Islet of Langerhans (tissue), 1 donor: ENCODE measurements at regions not wholly inside any gene's neighbourhood (a gene's known extent, or its start where the extent isn't known, plus 50 kb on each side); places are given as distances from the start of the nearest gene placed in this dataset.
"Not testable (repeated sequence)": the region's sequence is repeated elsewhere in the genome, so short reads cannot be mapped to it uniquely, and the experiment has no call there.

ENCODE experiments used
- FAIRE-seq: peaks from one replicate; lab custom pipeline; 2011; peaks lifted over from hg19 to GRCh38; lab: Jason Lieb, UNC

DNA sequence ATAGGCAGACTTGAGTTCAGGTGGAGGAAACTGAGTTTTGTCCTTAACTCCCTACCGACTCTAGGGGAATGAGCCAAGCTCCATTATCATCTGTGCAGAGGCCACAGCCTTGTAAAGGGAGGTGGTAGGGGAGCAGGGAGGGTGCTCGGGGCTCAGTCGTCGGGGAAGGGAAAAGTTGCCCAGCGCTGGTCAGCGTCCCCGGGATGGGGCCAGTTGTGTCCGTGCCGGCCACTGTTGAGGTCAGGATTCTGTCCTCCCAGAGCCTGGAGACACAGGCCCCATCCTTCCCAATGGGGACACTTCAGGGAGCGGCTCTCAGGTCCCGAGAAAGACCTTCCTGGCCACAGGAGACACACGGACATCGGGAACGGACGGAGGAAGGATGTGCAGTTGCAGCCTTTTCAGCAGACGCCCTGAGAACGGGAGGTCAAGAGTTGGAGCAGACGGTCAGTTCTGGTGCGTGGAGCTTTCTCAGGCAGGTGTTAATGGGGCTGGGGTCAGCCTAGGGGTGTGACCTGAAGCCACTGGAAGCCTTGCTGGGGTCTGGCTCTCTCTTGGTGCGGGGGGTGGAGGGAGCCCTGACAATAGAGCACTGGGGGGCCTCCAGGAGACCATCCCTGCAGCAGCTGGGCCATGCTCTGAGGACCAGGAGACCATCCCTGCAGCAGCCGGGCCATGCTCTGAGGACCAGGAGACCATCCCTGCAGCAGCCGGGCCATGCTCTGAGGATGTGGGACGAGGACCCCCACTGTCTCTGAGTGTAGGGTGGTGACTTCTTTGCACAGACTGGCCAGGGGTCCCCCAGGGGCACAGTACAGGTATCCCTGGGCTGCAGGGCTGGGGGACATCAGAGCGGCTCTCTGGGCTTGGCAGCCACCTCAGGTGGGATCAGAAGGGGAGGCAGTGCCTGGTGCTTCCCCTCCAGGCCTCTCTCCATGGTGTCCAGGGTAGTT is 394.7 kb downstream of the TMEM121 start:
- not testable (repeated sequence) for FAIRE-seq

DNA sequence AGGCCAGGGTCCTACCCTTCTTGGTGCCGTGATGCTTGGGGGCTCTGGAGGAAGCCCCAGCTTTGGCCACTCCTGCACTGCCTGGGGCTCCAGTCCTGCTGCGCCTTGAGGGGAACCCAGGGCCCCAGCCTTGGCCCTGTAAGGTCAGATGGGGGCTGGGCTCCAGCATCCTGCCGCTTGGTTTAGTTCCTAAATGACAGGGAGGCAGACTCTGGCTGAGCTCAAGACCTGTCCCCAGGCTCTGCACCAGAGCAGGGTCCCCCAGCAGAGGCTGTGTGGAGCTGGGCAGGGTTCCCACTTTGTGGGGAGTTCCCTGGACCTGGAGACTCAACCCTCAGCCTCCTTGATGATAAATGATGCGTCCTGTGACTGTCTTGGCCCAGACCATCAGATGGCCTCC is 395.4 kb downstream of the TMEM121 start:
- not testable (repeated sequence) for FAIRE-seq

GRCh38 chr14:105923520-105924191 is 397.3 kb downstream of the TMEM121 start:
- FAIRE-seq: not testable (repeated sequence)

DNA sequence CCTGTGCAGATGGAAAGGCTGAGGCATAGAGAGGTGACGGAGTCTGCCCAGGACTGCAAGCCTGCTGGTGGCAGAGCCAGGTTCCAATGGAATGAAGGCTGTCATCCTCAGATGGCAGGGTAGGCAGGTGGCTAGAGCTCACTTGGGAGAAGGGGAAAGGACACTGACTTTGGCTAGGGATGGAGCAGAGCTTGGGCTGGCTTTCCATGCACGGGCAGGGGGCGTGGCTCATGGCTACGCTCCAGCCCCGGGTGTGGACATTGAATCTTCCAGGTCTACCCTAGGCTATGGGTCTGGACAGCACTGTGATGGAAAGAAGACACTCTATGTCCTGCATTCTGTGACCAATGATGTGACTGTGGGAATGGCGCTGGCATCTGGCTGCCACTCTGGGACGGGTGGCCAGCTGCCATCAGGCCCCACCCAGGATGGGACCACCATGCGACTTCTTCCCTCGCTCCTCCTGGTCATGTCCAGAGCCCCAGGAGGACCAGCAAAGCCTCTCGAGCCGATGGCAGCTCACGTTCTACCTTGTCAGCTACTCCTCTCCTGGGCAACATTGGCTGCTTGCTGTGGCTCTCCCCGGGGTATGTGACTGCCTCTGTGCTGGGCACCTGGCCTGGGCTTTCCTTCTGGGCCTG is 398.7 kb downstream of the TMEM121 start:
- FAIRE-seq: no peak

DNA sequence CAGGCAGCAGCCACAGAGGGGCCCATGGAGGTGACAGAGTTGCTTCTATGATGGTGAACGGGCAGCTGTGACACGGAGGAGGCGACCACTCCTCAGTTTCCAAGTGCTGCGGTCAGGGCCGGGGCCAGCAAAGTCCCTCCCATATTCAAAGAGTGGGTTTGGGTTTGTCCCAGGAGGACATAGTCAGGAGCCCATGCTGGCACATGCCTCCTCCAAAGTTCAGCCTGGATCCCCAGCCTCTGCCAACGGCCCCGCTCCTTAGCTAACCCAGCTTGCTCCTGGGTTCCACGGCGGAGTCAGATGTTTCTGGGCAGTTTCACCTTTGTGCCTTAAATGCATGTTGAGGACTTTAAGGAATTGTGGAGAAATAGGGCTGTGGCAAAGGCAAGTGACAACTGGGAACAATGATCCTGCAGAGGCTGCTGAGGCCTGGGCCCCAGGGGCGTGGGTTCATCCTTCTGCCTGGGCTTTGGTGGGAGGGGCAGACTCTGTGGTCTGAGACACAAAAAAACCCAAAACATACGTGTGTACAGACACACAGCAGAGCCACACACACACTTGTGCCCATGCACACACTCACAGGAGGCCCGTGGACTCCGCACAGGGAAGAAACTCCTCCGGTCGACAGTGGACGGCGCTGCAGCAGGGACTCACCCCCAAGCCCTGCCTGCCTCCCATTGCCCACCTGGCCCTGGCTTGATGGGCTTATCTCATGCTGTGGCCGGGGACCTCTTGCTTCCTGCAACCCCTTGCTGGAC is 399.4 kb downstream of the TMEM121 start:
- FAIRE-seq: no peak

DNA sequence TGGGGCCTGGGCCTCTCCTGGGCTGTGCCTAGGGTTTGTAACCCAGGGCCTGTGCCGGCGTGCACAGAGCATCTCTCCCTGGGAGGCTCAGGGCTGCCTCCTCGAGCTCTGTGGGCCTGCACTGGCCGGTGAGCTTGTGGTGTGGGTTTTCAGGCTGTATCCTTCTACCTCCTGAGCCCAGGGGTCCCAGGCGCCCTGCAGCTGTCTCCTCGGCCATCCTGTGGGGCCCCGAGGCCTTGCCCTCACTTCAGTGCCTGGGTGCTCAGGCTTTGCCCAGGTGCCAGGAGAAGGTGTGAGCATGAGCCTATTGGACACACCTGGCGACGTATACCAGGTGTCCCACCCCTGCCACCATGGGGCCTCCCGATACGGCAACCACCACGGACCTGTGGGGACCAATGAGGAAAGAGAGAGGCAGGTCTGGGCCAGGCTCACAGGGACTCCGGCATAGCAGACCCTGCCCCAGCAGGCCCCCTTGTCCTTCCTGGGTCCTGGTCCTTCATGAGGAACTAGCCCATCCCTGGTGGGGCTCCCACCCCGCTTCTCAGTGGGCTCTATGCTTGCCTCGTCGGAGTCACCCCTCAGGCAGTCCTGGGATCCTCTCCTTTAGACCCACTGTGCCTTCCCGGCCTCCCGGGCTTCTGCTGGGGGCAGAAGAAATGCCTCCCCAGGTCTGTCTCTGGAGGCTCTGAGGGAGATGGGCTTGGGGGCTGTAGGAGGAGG is 400.2 kb downstream of the TMEM121 start:
- no peak for FAIRE-seq

DNA sequence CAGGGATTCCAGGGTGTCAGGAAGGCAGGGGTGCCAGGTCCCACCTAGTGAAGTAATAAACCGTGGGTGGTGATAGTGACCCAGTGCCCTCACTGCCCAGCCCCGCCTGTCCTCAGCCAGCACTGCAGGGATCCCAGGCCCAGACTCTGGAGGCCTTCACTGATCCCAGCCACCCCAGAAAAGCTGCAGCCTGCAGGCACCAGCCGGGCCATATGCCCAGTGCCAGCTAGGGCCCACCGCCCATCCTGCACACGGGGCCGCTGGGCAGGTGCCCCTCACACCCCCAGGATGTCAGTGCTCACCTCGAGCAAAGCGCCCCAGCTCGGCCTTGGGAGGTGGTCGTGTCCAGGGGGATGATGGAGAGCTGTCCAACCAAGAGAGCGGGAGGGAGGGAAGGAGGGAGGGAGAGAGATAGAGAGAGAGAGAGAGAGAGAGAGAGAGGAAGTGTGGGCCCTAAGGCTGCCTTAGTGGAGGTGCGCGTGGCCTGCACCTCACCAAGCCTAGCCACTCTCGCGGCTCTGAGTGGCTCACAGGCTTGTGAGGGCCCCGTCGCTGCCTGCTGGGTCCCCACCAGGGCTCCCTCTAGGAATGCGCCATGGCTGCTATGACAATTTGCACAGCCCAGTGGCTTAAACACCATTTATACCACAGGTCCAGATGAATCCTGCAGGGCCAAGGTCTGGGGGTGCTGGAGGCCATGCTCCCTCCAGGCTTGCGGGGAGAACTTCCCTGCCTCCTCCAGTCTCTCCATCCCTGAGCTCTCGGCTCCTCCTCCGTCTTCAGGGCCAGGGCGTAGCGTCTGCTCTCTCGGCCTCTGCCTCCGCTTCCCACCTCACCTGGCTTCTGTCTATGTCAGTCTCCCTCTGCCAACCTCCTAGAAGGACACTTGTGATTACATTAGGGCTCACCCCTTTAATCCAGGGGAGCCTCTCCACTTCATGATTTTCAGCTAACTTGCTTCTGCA is 401.0 kb downstream of the TMEM121 start:
- FAIRE-seq: no peak

GRCh38 chr14:105928171-105929111 is 402.1 kb downstream of the TMEM121 start:
- FAIRE-seq: not testable (repeated sequence)

GRCh38 chr14:105929327-105930081 is 403.1 kb downstream of the TMEM121 start:
- no peak for FAIRE-seq

DNA sequence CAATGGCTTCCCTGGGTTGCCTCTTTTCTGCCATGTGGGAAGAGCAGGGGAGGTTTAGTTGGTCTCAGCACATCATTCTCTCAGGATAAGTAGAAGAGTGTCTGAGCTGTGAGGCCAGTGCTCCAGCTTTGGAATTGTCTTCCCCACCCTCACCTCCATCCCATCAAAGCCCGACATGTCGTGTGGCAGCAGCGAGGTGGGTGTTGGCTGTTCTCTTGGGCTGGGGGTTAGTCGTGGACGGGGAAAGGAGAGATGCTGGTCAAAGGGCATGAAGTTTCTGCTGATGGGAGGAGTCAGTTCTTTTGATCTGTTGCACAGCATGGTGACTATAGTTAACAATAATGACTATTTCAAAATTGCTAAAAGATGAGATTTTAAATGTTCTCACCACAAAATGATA is 404.2 kb downstream of the TMEM121 start:
- no peak for FAIRE-seq

DNA sequence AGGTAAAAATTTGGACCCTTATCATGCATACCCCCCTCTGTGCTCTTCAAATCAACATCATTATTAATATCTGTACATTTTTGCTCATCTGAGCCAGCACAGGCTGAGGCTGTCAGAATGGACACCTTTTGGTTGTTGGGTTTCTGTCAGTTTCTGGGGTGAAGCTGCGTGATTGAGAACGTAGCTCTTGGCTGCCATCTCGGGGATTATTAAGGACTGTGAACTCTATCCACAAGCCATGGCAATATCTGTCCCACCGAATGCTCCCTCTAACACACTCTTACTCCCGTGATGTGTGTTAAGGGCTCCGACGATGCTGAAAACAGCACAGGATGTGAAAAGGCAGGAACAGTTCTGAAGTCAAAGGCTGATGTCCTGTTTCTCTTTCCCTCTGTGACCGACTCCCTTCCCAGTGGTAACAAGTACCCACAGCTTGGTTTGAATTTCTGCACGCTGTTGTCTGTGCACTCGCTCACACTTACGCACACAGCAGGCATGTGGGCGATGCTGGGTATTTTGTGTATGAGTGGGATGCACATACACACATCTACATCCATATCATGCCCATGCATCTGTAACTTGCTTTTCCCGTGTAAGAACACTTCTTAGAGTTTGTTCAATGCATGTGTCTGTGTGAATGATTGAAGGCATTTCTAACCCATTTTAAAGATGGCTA is 405.6 kb downstream of the TMEM121 start:
- no peak for FAIRE-seq

DNA sequence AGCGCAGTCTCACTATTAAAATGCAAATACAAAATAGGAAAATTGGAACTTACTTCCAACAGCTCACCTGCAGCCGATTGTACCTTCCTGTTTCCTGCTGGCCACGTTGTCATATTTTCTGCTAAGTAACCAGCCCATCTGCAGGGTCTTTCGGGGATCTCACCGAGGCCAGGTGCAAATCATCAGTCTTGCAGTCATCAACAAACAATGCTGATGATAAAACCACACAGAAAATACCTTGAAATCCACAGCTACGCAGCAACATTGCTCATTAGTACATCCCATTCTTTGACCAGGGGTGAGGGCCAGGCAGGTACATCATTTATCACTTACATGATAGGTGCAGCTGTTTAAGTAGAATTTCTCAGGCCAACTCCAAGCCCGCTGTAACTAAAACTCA is 406.9 kb downstream of the TMEM121 start:
- FAIRE-seq: no peak

DNA sequence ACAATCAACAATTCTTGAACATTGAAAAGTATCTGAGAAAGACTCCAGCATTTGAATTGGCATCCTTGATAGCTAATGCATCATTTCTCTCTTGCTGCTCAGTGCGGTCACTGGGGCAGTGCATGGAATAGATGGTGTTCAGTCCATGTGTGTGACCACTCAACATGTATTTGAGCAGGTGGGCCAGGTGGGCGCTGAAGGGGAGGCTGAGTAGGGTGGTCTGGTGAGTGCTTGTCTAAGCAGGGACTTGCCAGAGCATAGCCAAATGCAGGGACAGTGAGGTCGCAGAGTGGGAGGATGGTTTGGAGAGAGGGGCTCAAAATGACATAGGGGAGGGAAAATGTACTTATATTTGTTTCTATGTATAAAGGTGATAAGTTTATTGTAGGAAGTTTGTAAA is 409.0 kb downstream of the TMEM121 start:
- FAIRE-seq: no peak

- no peak for FAIRE-seq
These were observed 411.1 kb downstream of the TMEM121 start for GRCh38 chr14:105937253-105938054.

GRCh38 chr14:105938055-105938863 is 411.9 kb downstream of the TMEM121 start:
- no peak for FAIRE-seq

GRCh38 chr14:105938959-105939358 is 412.6 kb downstream of the TMEM121 start:
- no peak for FAIRE-seq
